LoVo (cell line): ENCODE measurements at regions not wholly inside any gene's neighbourhood (a gene's known extent, or its start where the extent isn't known, plus 50 kb on each side); places are given as distances from the start of the nearest gene placed in this dataset.

Experiments
- DNase-seq: peaks from one replicate; pipeline ENCODE4 v3.0.0-alpha.2; 2016; ENCODE audit warnings: low spot score

DNA sequence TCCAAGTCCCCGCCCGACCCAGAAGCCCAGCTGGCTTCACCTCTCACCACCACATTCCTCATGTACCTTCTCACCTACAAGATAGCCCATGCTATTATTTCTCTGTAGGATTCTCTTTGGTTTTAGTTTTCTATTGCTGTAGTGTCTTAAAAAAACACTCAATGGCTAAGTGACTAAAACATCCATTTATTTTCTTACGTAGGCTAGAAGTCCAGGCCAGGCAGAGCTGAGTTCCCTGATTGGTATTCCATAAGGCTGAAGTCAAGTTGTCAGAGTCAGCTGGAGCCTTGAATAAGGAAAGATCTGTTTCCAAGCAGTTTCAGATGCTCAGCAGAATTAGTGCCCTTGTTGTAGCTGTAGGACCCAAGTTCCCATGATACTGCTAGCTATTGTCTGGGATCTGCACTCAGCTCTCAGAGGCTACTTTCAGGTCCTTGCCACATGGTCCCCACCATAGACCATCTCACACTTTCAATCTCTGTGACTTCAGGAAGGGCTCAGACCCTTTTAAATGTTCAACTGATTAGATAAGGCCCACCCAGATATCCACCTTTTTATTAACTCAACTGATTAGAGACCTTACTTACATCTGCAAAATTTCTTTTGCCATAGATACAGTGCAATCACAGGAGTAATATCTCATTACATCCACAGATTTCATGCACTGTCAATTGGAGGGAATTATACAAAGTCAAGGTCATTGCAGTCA is 371.0 kb downstream of the TGFB2 start:
- DNase-seq, result no peak

DNA sequence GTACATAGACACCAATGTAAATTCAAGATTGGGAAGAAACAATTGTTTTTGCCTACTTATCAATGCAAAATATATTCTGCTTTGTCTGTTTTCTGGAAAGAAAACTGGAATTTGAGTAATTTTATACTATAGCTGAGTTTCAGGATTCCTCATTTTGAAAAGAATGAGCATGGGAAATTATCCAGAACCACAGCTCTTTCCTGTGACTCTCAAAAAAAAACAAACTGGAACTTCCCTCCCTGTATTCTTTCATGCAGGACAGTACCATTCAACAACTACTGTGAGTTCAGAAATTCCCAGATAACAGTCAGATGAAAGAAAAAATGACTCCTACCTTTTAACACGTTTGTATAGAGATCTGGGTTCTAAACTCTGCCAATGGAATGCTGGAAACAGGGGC is 372.4 kb downstream of the TGFB2 start:
- DNase-seq, result no peak

DNA sequence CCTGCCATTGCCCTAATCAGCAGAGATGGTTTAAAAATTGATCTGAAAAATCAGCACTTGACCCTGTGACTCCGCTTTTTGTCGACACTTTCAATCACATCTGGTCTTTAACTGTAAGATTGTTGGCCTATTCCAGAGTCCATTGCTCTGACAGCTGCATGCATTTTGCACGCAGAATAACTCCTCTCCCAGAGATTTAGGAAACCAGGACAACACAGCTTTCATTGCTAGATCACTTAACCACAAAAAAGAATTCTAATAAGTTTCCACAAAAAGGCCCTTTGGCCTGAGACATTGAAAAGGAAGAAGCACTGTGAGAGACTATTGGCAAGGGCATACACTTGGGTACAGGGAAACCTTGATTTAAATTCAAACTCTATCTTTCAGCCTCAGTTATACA is 373.1 kb downstream of the TGFB2 start:
- DNase-seq, result no peak

DNA sequence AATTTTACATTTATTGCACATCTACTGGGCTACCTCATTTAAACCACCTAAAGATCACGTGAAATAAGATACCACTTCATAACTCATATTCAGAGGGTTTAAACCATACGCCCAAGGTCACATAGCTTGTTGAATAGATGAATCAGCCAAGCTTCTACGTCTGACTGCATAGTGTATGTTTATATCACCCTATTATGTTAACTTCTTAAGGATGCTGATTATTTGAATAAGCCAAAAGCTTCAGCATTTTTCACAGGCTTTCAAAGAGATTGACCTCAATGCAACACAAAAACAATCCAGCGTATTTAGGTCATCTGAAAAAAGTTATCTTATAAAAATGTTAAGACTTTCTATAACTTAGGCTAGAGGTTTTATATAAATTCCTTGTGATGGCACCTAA is 373.8 kb downstream of the TGFB2 start:
- no peak for DNase-seq

- DNase-seq, result no peak
Observed at GRCh38 chr1:218728898-218729565, 383.9 kb downstream of the TGFB2 start.

DNA sequence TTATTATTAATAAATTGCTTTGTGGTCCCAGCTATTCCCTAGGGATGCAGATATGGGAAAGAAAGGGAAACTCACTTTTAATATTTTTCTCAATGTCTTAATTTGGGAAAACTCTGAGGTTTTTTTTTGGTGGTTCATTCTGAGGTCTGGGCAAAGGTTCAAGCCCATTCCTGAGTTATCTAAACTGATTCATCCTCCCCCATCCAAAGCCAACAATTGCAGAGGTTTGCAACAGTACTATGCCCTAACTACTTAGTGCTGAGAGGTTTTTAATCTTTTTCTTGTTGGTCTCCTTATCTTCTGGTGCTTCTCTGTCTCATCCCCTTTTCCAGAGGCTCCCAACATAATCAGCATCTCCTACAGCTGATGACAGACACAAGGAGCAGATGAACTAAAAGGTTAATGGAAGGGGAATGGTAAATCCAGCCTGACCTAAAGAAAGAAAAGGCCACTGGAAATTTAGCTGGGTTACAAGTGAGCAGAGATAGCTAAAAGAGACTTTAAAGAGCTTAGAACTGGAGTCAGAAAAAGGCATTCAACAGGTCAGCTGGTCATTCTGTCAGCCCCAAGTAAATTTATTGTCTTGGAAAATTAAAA is 390.4 kb downstream of the TGFB2 start:
- DNase-seq, result no peak

DNA sequence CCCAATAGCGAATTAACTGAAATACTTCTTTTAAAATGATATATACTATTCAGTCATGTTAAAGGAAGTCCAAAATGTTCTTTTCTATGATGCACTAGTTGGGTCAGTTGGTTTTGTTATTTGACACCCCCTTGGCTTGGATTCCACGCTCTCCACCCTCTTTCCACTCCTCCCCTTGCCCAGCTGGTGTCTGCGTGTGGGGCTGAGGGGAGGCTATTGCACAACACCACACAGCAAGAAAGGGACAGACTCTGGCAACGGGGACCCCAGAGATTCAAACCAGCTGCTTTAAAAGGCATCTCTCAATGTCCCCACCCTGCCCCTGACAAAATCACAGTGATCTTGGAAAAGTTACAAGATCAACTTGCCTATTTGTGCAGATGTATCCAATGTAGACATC is 394.3 kb downstream of the TGFB2 start:
- no peak for DNase-seq

GRCh38 chr1:218741852-218742251 is 396.7 kb downstream of the TGFB2 start:
- DNase-seq, result no peak

- DNase-seq, result no peak
Observed at GRCh38 chr1:218742467-218743262, 397.5 kb downstream of the TGFB2 start.

DNA sequence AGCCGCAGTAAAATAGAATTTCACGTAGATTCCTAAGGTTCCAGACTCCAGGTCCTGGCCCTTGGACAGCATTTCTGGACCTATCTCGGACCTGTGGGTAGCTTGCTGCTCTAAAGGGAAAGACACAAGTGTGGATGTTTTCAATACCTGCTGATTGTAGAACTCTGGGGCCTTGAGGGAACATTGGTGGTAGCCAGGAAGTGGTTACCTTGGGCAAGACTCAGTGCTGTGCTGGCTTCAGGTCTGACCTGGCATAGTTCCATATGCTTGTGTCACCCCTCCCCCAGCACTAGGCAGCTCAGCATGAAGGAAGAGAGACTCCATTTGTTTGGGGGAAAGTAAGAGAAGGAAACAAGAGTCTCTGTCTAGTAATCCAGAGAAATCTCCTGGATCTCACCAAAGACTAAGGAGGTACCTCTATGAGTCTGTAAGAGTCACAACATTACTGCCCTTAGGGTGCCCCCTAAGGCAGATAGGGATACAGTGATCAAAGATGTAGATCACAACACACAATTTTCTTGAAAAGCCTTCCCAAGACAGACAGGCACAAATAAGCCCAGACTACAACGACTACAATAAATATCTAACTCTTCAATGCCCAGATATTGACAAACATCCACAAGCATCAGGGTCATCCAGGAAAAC is 398.8 kb downstream of the TGFB2 start:
- no peak for DNase-seq

DNA sequence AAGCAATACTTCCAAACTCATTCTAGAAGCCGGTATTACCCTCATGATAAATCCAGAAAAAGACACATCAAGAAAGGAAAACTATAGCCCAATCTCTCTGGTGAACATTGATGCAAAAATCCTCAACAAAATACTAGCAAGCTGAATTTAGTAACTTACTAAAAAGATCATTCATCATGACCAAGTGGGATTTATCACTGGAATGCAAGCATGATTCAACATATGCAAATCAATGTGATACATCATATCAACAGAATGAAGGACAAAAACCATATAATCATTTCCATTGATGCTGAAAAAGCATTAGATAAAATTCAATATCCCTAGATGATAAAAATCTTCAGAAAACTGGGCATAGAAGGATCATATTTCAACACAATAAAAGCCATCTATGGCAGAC is 402.9 kb downstream of the TGFB2 start:
- DNase-seq, result no peak

DNA sequence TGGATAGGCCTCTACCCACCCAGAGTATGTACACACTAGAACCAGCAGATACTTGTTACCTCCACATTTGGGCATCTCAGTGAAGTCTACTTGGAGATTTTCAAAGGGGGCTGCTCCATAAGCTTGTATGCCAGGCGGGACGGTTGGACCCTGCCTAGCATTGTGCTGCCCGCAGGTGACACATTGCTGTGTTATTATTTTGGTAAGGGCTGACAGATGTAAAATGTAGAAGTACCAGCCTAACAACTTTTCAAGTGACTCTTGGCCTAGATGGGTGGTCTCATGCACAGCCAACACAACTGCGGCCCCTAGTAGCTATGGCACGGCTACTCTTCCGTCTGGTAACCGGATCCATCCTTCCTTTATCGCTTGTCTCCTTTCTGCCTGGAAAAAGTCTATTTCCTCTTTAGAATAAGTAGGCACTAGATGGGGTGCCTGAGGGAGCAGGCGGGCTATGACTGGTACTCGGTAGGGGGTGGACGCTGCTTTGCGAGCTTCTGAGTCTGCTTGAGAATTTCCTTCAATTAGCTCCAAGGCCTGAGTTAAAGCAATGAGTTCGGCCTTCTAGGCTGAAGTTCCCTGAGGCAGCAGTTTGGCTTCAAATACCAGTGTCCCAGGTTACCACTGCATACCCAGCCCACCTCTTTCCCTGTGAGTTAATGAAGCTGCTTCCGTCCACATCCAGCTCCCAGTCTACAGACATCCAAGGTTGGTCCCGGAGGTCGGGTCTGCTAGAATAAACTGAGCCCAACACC is 405.3 kb downstream of the TGFB2 start:
- DNase-seq, result no peak

DNA sequence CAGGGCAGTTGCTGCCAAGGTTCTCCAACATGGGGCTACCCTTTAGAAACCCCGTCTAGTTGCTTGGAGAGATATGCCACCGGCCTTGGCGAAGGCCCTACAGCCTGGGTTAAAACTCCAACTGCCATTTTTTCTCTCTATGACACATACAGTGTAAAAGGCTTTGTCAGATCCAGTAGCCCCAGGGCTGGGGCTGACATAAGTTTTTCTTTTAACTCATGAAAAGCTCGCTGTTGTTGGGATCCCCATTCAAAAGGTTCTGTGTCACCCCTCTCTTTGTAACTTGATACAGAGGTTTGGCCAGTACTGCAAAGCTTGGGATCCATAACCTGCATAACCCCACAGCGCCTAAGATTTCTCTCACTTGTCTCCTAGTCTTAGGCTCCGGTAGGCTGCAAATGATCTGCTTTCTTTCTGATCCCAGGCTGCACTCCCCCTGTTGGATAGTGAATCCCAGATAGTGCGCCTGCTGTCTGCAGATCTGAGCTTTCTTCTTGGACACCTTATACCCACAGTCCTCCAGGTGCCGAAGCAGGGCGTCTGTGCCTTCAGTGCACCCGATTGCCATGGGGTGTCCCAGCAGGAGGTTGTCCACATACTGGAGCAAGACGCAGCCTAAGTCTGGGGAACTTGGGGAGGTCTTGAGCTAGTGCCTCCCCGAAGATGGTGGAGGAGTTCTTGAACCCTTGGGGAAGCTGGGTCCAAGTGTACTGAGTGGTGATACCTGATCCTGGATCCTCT is 406.2 kb downstream of the TGFB2 start:
- no peak for DNase-seq

- DNase-seq, result no peak
Observed at GRCh38 chr1:218752126-218752525, 407.0 kb downstream of the TGFB2 start.

GRCh38 chr1:218754477-218754876 is 409.3 kb downstream of the TGFB2 start:
- no peak for DNase-seq

DNA sequence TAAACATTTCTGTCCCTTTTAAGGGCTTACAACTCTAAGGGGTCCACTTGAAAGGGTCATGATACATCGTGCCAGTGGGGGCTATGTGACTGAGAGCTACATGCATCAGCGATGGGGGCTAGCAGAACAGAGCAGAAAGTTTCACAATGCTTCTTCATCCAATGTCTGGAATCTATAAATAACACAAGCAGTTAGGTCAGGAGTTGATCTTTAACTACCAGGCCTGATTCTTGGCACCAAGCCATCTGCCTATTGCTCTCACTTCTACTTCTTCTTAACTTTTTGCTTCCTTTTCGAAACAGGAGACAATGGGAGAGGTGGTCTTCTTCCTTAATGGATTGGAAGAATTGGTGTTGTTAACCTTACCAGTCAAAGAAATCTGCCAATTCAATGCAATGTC is 410.0 kb downstream of the TGFB2 start:
- DNase-seq, result no peak

GRCh38 chr1:218759795-218760194 is 413.9 kb upstream of the LYPLAL1 start:
- no peak for DNase-seq

- DNase-seq, result no peak
Observed at GRCh38 chr1:218760601-218761570, 412.8 kb upstream of the LYPLAL1 start.

DNA sequence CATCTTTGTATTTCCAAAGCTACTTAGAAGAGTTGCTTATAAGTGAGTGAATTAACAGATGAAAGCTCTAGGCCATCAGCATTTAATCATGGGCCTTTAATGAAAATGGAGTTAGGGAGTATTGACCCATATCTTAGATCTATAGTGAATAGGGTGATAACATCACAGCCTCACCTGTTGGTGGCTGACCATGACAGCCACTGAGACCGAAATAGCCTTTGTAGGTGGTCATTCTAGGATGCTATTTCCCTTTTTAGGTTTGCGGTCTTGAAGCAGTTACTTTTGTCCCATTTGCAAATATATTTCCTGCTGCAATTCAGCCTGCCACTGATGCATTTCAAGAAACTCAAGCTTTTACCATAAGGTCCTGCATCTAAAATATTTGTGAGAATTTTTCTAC is 410.1 kb upstream of the LYPLAL1 start:
- DNase-seq, result no peak

DNA sequence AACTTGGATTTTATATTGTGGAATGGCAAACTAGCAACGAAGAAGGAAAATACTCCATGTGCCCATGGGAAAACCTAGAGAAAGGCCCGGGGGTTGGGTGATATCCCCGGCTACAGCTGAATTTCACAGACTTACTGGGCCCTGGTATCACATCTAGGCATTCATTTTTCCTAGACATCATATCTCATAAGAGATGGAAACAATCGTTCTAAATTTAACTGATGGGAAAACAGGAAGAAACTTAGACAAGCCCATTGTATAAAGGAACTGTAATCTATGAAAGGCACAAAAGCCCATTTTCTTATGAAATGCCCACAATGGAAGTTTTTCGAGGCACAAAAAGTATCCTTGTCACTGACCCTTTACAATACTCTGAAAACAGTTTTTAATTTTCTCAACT is 407.9 kb upstream of the LYPLAL1 start:
- no peak for DNase-seq
